ENCODE measurements at regions not wholly inside any gene's neighbourhood (a gene's known extent, or its start where the extent isn't known, plus 50 kb on each side); places are given as distances from the start of the nearest gene placed in this dataset.

- Histone ChIP-seq H3K4me2 (ENCODE audit: low read length) (no peak overlapping the region), H3K9me2 (ENCODE audit: insufficient read depth, low read length) (no peaks in the 10 kb centered on the region), H3K79me2 (replicated peaks; ENCODE audit: insufficient read depth, low read length) (no peaks in the 10 kb centered on the region), H3K9ac (ENCODE audit: low read length) (no peak overlapping the region), H3F3A (ENCODE audit: insufficient read depth, low read length, poor library complexity, severe bottlenecking) (no peaks in the 10 kb centered on the region), H4K20me1 (ENCODE audit: insufficient read depth) (no peaks in the 10 kb centered on the region), H3K36me3 (ENCODE audit: insufficient read depth, low read length) (no peaks in the 10 kb centered on the region), H3K4me3 (ENCODE audit: low read length) (no peak overlapping the region), H3K27me3 (ENCODE audit: insufficient read depth, low read depth, low read length) (no peaks in the 10 kb centered on the region), H3K9me3 (ENCODE audit: low read length) (no peaks in the 10 kb centered on the region), H3K27ac (ENCODE audit: low read length) (no peak overlapping the region), H2AFZ (ENCODE audit: low read depth, low read length) (no peak overlapping the region)
- TF ChIP-seq RAD21 (conservative IDR thresholded peaks at IDR 0.05) (peak; percentile 70), TAF1 (IDR thresholded peaks at IDR 0.05; ENCODE audit: low read depth) (no peak), POLR2AphosphoS5 (IDR thresholded peaks at IDR 0.05) (no peak), SMC3 (conservative IDR thresholded peaks at IDR 0.05; ENCODE audit: poor library complexity) (peak; percentile 79), EP300 (conservative IDR thresholded peaks at IDR 0.05; ENCODE audit: poor library complexity, severe bottlenecking) (no peak), MXI1 (conservative IDR thresholded peaks at IDR 0.05; ENCODE audit: poor library complexity, severe bottlenecking) (no peak), EZH2 (IDR thresholded peaks at IDR 0.05; ENCODE audit: borderline replicate concordance, insufficient read depth, low read length, poor library complexity, severe bottlenecking) (no peak), CTCF (IDR thresholded peaks at IDR 0.05; ENCODE audit: poor library complexity, severe bottlenecking) (peak; percentile 70), REST (IDR thresholded peaks at IDR 0.05; ENCODE audit: borderline replicate concordance) (no peak)
These were observed 154.6 kb downstream of the POLR2M start for GRCh38 chr15:57861034-57861638.

- Histone ChIP-seq H3K27ac (ENCODE audit: low read length) (no peak overlapping the region), H3K79me2 (replicated peaks; ENCODE audit: insufficient read depth, low read length) (no peaks in the 10 kb centered on the region), H3F3A (ENCODE audit: insufficient read depth, low read length, poor library complexity, severe bottlenecking) (no peaks in the 10 kb centered on the region), H3K4me2 (ENCODE audit: low read length) (no peak overlapping the region), H3K9me2 (ENCODE audit: insufficient read depth, low read length) (no peaks in the 10 kb centered on the region), H4K20me1 (ENCODE audit: insufficient read depth) (no peaks in the 10 kb centered on the region), H3K36me3 (ENCODE audit: insufficient read depth, low read length) (no peaks in the 10 kb centered on the region), H2AFZ (ENCODE audit: low read depth, low read length) (no peak overlapping the region), H3K9me3 (ENCODE audit: low read length) (no peaks in the 10 kb centered on the region), H3K9ac (ENCODE audit: low read length) (no peak overlapping the region), H3K27me3 (ENCODE audit: insufficient read depth, low read depth, low read length) (no peaks in the 10 kb centered on the region), H3K4me3 (ENCODE audit: low read length) (no peak overlapping the region)
- TF ChIP-seq REST (IDR thresholded peaks at IDR 0.05; ENCODE audit: borderline replicate concordance) (no peak), CTCF (IDR thresholded peaks at IDR 0.05; ENCODE audit: poor library complexity, severe bottlenecking) (no peak), EZH2 (IDR thresholded peaks at IDR 0.05; ENCODE audit: borderline replicate concordance, insufficient read depth, low read length, poor library complexity, severe bottlenecking) (no peak), RAD21 (conservative IDR thresholded peaks at IDR 0.05) (no peak), EP300 (conservative IDR thresholded peaks at IDR 0.05; ENCODE audit: poor library complexity, severe bottlenecking) (no peak), MXI1 (conservative IDR thresholded peaks at IDR 0.05; ENCODE audit: poor library complexity, severe bottlenecking) (no peak), TAF1 (IDR thresholded peaks at IDR 0.05; ENCODE audit: low read depth) (no peak), SMC3 (conservative IDR thresholded peaks at IDR 0.05; ENCODE audit: poor library complexity) (no peak), POLR2AphosphoS5 (IDR thresholded peaks at IDR 0.05) (no peak)
These were observed 155.5 kb downstream of the POLR2M start for GRCh38 chr15:57861815-57862586.
